Osteocyte (in vitro differentiated cells): ENCODE measurements at regions not wholly inside any gene's neighbourhood (a gene's known extent, or its start where the extent isn't known, plus 50 kb on each side); places are given as distances from the start of the nearest gene placed in this dataset.

Experiments used
- DNase-seq: peaks from one replicate; pipeline ENCODE4 v3.0.0; 2021; ENCODE audit warnings: mixed read lengths; ENCODE audit not compliant: unreplicated experiment; ENCODE audit errors: extremely low spot score
- H3K27ac Mint-ChIP-seq: one replicate; pipeline ENCODE4 v1.8.0; 2021; ENCODE audit warnings: mild to moderate bottlenecking, mixed read lengths; ENCODE audit not compliant: unreplicated experiment
- H3K27me3 Mint-ChIP-seq: one replicate; pipeline ENCODE4 v1.8.0; 2021; ENCODE audit warnings: mixed read lengths; ENCODE audit not compliant: unreplicated experiment
- H3K36me3 Mint-ChIP-seq: one replicate; pipeline ENCODE4 v1.8.0; 2021; ENCODE audit warnings: mixed read lengths; ENCODE audit not compliant: unreplicated experiment
- H3K4me1 Mint-ChIP-seq: one replicate; pipeline ENCODE4 v1.8.0; 2021; ENCODE audit warnings: mixed read lengths; ENCODE audit not compliant: unreplicated experiment
- H3K4me3 Mint-ChIP-seq: one replicate; pipeline ENCODE4 v1.8.0; 2021; ENCODE audit warnings: mild to moderate bottlenecking, moderate library complexity, mixed read lengths; ENCODE audit not compliant: unreplicated experiment
- H3K9me3 Mint-ChIP-seq: one replicate; pipeline ENCODE4 v1.8.0; 2021; ENCODE audit warnings: mixed read lengths; ENCODE audit not compliant: unreplicated experiment
- TF ChIP-seq, protein P1 (sequence below): fragments of 200-600 bp; sonication (generic); IDR thresholded peaks from 2 replicates; pipeline ENCODE4 v1.5.0; 2021; ENCODE audit warnings: antibody characterized with exemption, mild to moderate bottlenecking, moderate library complexity

DNA sequence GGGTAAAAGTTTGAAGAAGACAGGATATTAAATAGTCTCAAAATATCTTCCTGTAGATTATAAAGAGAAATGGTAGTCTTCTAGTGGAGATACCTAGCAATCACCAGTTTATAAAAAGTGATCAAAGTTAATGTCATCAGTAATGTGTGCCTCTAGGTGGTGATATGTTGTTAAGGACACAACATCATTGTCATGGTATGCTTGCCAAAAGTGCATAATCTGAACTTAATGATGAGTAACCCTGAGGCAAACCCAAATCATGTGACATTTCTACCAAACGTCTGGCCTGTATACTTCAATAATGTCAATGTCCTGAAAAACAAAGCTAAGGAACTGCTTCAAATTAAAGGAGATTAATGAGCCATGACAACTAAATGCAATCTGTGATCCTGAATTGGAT is 214.7 kb downstream of the PHLDA1 start:
- no peak overlapping the region for H3K27ac Mint-ChIP-seq
- DNase-seq = no peak
- peaks cover 29% of the 10 kb centered on the region for H3K4me1 Mint-ChIP-seq
- TF ChIP-seq, protein P1, sequence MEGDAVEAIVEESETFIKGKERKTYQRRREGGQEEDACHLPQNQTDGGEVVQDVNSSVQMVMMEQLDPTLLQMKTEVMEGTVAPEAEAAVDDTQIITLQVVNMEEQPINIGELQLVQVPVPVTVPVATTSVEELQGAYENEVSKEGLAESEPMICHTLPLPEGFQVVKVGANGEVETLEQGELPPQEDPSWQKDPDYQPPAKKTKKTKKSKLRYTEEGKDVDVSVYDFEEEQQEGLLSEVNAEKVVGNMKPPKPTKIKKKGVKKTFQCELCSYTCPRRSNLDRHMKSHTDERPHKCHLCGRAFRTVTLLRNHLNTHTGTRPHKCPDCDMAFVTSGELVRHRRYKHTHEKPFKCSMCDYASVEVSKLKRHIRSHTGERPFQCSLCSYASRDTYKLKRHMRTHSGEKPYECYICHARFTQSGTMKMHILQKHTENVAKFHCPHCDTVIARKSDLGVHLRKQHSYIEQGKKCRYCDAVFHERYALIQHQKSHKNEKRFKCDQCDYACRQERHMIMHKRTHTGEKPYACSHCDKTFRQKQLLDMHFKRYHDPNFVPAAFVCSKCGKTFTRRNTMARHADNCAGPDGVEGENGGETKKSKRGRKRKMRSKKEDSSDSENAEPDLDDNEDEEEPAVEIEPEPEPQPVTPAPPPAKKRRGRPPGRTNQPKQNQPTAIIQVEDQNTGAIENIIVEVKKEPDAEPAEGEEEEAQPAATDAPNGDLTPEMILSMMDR = peak; percentile 8
- H3K9me3 Mint-ChIP-seq = no peaks in the 10 kb centered on the region
- no peaks in the 10 kb centered on the region for H3K27me3 Mint-ChIP-seq
- no peak overlapping the region for H3K4me3 Mint-ChIP-seq
- no peaks in the 10 kb centered on the region for H3K36me3 Mint-ChIP-seq

DNA sequence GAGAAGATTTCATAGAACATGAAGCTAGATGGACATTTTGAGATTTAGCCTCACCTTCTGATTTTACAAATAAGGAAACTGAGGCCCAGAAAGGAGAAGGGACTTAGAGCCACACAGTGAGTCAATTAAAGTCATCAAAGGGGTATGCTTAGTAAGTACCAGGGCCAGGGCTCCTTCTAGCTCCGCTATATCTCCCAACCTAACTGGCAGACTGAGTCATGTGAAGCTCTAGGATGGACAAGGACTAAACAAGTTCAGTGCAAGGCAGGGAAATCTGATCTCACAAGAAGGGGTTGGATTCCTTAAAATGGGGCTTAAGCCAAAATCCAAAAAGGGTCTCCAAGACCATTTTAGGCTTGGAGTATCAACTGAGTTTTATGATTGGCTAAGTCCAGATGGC is 215.8 kb downstream of the PHLDA1 start:
- Mint-ChIP-seq H3K4me1 (peaks cover 32% of the 10 kb centered on the region), H3K36me3 (no peaks in the 10 kb centered on the region), H3K27ac (peak overlapping the region; percentile 92), H3K27me3 (peaks cover 1% of the 10 kb centered on the region), H3K4me3 (no peak overlapping the region), H3K9me3 (no peaks in the 10 kb centered on the region)
- TF ChIP-seq, protein P1 = no peak
- DNase-seq = no peak

DNA sequence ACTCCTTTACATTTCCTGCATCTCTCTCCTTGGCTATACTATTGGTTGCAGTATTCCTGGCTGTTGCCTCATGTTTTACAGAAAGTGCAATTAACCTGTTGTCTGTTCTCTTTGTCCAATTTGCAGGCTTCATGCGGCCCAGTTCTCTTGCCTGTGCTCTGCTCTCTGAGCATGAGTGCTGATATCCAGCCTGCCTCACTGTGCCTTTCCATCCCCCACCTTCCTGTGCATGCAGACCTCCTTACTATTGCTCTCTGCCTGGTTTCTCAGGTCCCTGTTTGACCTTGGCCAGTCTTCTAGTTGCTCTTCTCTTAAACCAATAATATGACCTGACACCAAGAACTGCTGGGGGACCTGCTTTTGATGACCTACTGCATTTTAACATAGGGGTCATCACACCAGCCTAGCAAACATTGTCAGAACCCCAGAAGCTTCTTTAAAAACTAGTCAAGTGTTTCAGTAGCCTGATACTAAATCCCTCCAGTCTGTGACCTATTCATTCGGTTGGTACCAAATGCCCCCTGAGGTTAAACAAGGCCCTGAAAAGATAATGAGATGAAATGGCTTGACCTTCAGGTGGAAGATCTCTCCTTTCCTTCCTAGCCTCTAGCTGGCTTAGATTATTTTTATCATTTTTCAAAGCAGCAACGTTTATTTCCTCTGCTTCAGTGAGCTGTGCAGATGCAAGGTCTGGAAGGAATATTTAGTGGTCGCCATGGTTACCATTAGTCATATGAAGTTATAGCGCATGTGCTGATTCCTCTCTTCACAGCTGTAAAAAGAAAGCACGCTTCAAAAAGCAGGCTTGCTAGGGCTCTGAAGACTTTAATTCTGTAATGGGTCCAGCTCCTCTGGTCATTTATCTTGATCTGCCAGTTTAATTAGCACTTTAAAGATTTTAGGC is 216.5 kb downstream of the PHLDA1 start:
- peaks cover 32% of the 10 kb centered on the region for H3K4me1 Mint-ChIP-seq
- DNase-seq = no peak
- no peak overlapping the region for H3K4me3 Mint-ChIP-seq
- TF ChIP-seq, protein P1 = no peak
- no peaks in the 10 kb centered on the region for H3K36me3 Mint-ChIP-seq
- peak overlapping the region; percentile 92 for H3K27ac Mint-ChIP-seq
- H3K9me3 Mint-ChIP-seq = no peaks in the 10 kb centered on the region
- H3K27me3 Mint-ChIP-seq = peaks cover 3% of the 10 kb centered on the region

DNA sequence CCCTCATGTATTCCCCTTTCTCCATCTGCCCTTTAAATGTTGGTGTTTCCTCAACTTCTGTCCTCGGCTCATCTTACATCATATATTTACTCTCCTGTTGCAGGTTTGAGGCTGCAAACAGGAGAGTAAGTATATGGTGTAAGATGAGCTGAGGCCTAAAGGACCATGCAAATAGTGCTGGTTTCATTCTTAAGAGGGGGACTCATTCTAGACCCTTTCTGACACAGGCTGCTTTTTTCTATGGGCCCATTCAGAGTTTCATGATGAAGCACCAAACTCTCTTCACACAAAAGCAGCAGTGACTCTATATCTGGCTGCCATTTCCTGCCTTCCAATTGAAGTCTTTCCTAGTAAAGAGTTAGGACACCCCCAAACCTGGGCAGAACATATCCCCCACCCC is 218.5 kb downstream of the PHLDA1 start:
- Mint-ChIP-seq H3K4me3 (no peak overlapping the region), H3K4me1 (peaks cover 29% of the 10 kb centered on the region), H3K9me3 (peaks cover 9% of the 10 kb centered on the region), H3K27me3 (peaks cover 3% of the 10 kb centered on the region), H3K36me3 (no peaks in the 10 kb centered on the region), H3K27ac (peak overlapping the region; percentile 17)
- TF ChIP-seq, protein P1 = no peak
- DNase-seq = no peak

- Mint-ChIP-seq H3K4me1 (peaks cover 29% of the 10 kb centered on the region), H3K9me3 (peaks cover 9% of the 10 kb centered on the region), H3K27me3 (peaks cover 3% of the 10 kb centered on the region), H3K4me3 (no peak overlapping the region), H3K27ac (peak overlapping the region; percentile 17), H3K36me3 (no peaks in the 10 kb centered on the region)
- TF ChIP-seq, protein P1 = no peak
- no peak for DNase-seq
These were observed 219.1 kb downstream of the PHLDA1 start for GRCh38 chr12:75812271-75813018.
